Loucy (cell line): ENCODE measurements at regions not wholly inside any gene's neighbourhood (a gene's known extent, or its start where the extent isn't known, plus 50 kb on each side); places are given as distances from the start of the nearest gene placed in this dataset.

Source experiments
- EZH2phosphoT487 ChIP-seq: fragments of 200-600 bp; IDR thresholded peaks from 2 replicates; pipeline ENCODE4 v1.6.1; 2018; ENCODE audit warnings: antibody characterized with exemption, mild to moderate bottlenecking, moderate library complexity, borderline replicate concordance
- TF ChIP-seq, protein P1 (sequence below): fragments of 200-600 bp; sonication (generic); conservative IDR thresholded peaks from 2 replicates; pipeline ENCODE4 v1.5.1; 2014; ENCODE audit warnings: mild to moderate bottlenecking, antibody characterized with exemption, low read length

DNA sequence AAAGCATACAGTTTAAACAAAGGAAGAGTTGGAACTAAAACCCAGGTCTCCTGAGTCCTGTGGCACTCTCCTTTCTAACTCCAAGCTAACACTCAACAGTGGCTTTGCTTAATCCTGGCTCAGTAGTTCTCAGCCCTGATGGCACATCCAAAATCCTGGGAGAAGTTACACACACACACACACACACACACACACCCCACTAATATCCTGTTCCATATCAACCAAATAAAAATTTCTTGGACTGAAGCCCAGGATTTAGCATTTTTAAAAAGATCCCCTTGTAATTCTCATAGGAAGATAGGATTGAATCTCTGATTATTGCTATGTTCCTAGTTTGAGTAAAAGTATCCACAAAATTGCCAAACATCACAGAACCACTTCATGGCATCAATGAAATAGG, 136.1 kb upstream of the RIOK3 start:
- TF ChIP-seq, protein P1, sequence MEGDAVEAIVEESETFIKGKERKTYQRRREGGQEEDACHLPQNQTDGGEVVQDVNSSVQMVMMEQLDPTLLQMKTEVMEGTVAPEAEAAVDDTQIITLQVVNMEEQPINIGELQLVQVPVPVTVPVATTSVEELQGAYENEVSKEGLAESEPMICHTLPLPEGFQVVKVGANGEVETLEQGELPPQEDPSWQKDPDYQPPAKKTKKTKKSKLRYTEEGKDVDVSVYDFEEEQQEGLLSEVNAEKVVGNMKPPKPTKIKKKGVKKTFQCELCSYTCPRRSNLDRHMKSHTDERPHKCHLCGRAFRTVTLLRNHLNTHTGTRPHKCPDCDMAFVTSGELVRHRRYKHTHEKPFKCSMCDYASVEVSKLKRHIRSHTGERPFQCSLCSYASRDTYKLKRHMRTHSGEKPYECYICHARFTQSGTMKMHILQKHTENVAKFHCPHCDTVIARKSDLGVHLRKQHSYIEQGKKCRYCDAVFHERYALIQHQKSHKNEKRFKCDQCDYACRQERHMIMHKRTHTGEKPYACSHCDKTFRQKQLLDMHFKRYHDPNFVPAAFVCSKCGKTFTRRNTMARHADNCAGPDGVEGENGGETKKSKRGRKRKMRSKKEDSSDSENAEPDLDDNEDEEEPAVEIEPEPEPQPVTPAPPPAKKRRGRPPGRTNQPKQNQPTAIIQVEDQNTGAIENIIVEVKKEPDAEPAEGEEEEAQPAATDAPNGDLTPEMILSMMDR: no peak
- TF ChIP-seq EZH2phosphoT487: no peak
